Activated CD8-positive, alpha-beta T cell treated with anti-CD3 and anti-CD28 coated beads, Interleukin-2, amount 10 ng/mL, durations not matched to agents 7 days and 5 days (primary cell): ENCODE measurements at regions not wholly inside any gene's neighbourhood (a gene's known extent, or its start where the extent isn't known, plus 50 kb on each side); places are given as distances from the start of the nearest gene placed in this dataset.

Source experiments
- ATAC-seq: fragments of 150-1000 bp; cut with Tn5 transposase; one replicate; pipeline ENCODE4 v1.10.0; 2021; ENCODE audit warnings: moderate library complexity
- CTCF ChIA-PET: fragments of 350-600 bp; sonication (Branson Sonifier 250); formaldehyde crosslinking; loops from one replicate; lab custom pipeline; 2021; ENCODE audit warnings: antibody characterized with exemption; lab: Charles Lee
- POLR2A ChIA-PET: fragments of 350-600 bp; sonication (Branson Sonifier 250); formaldehyde crosslinking; loops from one replicate; lab custom pipeline; 2021; ENCODE audit warnings: antibody characterized with exemption; lab: Charles Lee
- DNase-seq: peaks from one replicate; pipeline ENCODE4 v3.0.0-alpha.2; 2020
- H3K27ac Mint-ChIP-seq: one replicate; pipeline ENCODE4 v1.8.0; 2021; ENCODE audit warnings: mild to moderate bottlenecking, mixed read lengths
- H3K27me3 Mint-ChIP-seq: one replicate; pipeline ENCODE4 v1.8.0; 2021; ENCODE audit warnings: low read depth, mixed read lengths
- H3K36me3 Mint-ChIP-seq: one replicate; pipeline ENCODE4 v1.8.0; 2021; ENCODE audit warnings: low read depth, mixed read lengths
- H3K4me1 Mint-ChIP-seq: one replicate; pipeline ENCODE4 v1.8.0; 2021; ENCODE audit warnings: low read depth, mixed read lengths
- H3K4me3 Mint-ChIP-seq: one replicate; pipeline ENCODE4 v1.8.0; 2021; ENCODE audit warnings: mild to moderate bottlenecking, mixed read lengths
- H3K9me3 Mint-ChIP-seq: one replicate; pipeline ENCODE4 v1.8.0; 2022; ENCODE audit warnings: mixed read lengths; ENCODE audit not compliant: insufficient read depth

GRCh38 chr3:101104321-101104720, 111.1 kb upstream of the ABI3BP start:
- POLR2A ChIA-PET: no interaction called here
- DNase-seq (no peak), ATAC-seq (no peak)
- H3K27me3 Mint-ChIP-seq: peaks cover 6% of the 10 kb centered on the region
- H3K4me3 Mint-ChIP-seq: no peak overlapping the region
- CTCF ChIA-PET: no interaction called here
- no peaks in the 10 kb centered on the region for H3K36me3 Mint-ChIP-seq
- no peaks in the 10 kb centered on the region for H3K9me3 Mint-ChIP-seq
- H3K27ac Mint-ChIP-seq: no peak overlapping the region
- no peaks in the 10 kb centered on the region for H3K4me1 Mint-ChIP-seq

GRCh38 chr3:101102678-101103296, 109.6 kb upstream of the ABI3BP start:
- H3K27me3 Mint-ChIP-seq: peaks cover 12% of the 10 kb centered on the region
- H3K9me3 Mint-ChIP-seq: no peaks in the 10 kb centered on the region
- no peaks in the 10 kb centered on the region for H3K36me3 Mint-ChIP-seq
- no peak overlapping the region for H3K27ac Mint-ChIP-seq
- no peak overlapping the region for H3K4me3 Mint-ChIP-seq
- DNase-seq (no peak), ATAC-seq (no peak)
- ChIA-PET CTCF (no interaction called here), POLR2A (no interaction called here)
- no peaks in the 10 kb centered on the region for H3K4me1 Mint-ChIP-seq

GRCh38 chr3:101100361-101101009, 107.3 kb upstream of the ABI3BP start:
- H3K4me1 Mint-ChIP-seq: no peaks in the 10 kb centered on the region
- ChIA-PET POLR2A (no interaction called here), CTCF (no interaction called here)
- ATAC-seq: no peak
- H3K27me3 Mint-ChIP-seq: peaks cover 14% of the 10 kb centered on the region
- DNase-seq: no peak
- no peak overlapping the region for H3K4me3 Mint-ChIP-seq
- H3K9me3 Mint-ChIP-seq: no peaks in the 10 kb centered on the region
- no peak overlapping the region for H3K27ac Mint-ChIP-seq
- no peaks in the 10 kb centered on the region for H3K36me3 Mint-ChIP-seq

- ATAC-seq (no peak), DNase-seq (no peak)
- H3K27me3 Mint-ChIP-seq: peaks cover 14% of the 10 kb centered on the region
- no peaks in the 10 kb centered on the region for H3K4me1 Mint-ChIP-seq
- POLR2A ChIA-PET: no interaction called here
- H3K36me3 Mint-ChIP-seq: no peaks in the 10 kb centered on the region
- no peak overlapping the region for H3K27ac Mint-ChIP-seq
- no peaks in the 10 kb centered on the region for H3K9me3 Mint-ChIP-seq
- H3K4me3 Mint-ChIP-seq: no peak overlapping the region
- CTCF ChIA-PET: no interaction called here
Observed at GRCh38 chr3:101099791-101100190, 106.6 kb upstream of the ABI3BP start.

GRCh38 chr3:101096444-101096843, 103.2 kb upstream of the ABI3BP start:
- ChIA-PET POLR2A (interaction anchor here (0.7 kb wide), 1 partner anchor 24 kb away, joined by 3 read pairs; no protein-coding TSS in a partner anchor), CTCF (no interaction called here)
- Mint-ChIP-seq H3K4me3 (no peak overlapping the region), H3K27me3 (peaks cover 14% of the 10 kb centered on the region), H3K36me3 (no peaks in the 10 kb centered on the region), H3K27ac (no peak overlapping the region), H3K4me1 (no peaks in the 10 kb centered on the region), H3K9me3 (no peaks in the 10 kb centered on the region)
- DNase-seq: no peak
- ATAC-seq: no peak

- Mint-ChIP-seq H3K27me3 (peaks cover 14% of the 10 kb centered on the region), H3K36me3 (no peaks in the 10 kb centered on the region), H3K9me3 (no peaks in the 10 kb centered on the region), H3K27ac (no peak overlapping the region), H3K4me1 (no peaks in the 10 kb centered on the region), H3K4me3 (no peak overlapping the region)
- ATAC-seq (no peak), DNase-seq (no peak)
- ChIA-PET CTCF (no interaction called here), POLR2A (interaction anchor here (0.7 kb wide), 1 partner anchor 25 kb away, joined by 3 read pairs; no protein-coding TSS in a partner anchor)
Observed at GRCh38 chr3:101095693-101096430, 102.6 kb upstream of the ABI3BP start.

GRCh38 chr3:101091489-101091888, 98.3 kb upstream of the ABI3BP start:
- Mint-ChIP-seq H3K4me3 (no peak overlapping the region), H3K27me3 (peaks cover 2% of the 10 kb centered on the region), H3K4me1 (no peaks in the 10 kb centered on the region), H3K27ac (no peak overlapping the region), H3K36me3 (no peaks in the 10 kb centered on the region), H3K9me3 (no peaks in the 10 kb centered on the region)
- DNase-seq: no peak
- no peak for ATAC-seq
- ChIA-PET CTCF (no interaction called here), POLR2A (no interaction called here)

- DNase-seq (no peak), ATAC-seq (no peak)
- ChIA-PET CTCF (no interaction called here), POLR2A (no interaction called here)
- Mint-ChIP-seq H3K27me3 (peaks cover 6% of the 10 kb centered on the region), H3K9me3 (no peaks in the 10 kb centered on the region), H3K4me3 (no peak overlapping the region), H3K36me3 (no peaks in the 10 kb centered on the region), H3K4me1 (no peaks in the 10 kb centered on the region), H3K27ac (no peak overlapping the region)
Observed at GRCh38 chr3:101085752-101086151, 92.5 kb upstream of the ABI3BP start.

- Mint-ChIP-seq H3K36me3 (no peaks in the 10 kb centered on the region), H3K27ac (no peak overlapping the region), H3K9me3 (no peaks in the 10 kb centered on the region), H3K4me3 (no peak overlapping the region), H3K4me1 (no peaks in the 10 kb centered on the region), H3K27me3 (peaks cover 8% of the 10 kb centered on the region)
- DNase-seq (no peak), ATAC-seq (no peak)
- ChIA-PET CTCF (no interaction called here), POLR2A (no interaction called here)
Observed at GRCh38 chr3:101084404-101084803, 91.2 kb upstream of the ABI3BP start.

- Mint-ChIP-seq H3K4me1 (no peaks in the 10 kb centered on the region), H3K27me3 (peaks cover 8% of the 10 kb centered on the region), H3K9me3 (peaks cover 5% of the 10 kb centered on the region), H3K4me3 (no peak overlapping the region), H3K36me3 (no peaks in the 10 kb centered on the region), H3K27ac (no peak overlapping the region)
- ChIA-PET POLR2A (no interaction called here), CTCF (interaction anchor here (1.3 kb wide), 1 partner anchor 12 kb away, joined by 4 read pairs; no protein-coding TSS in a partner anchor)
- ATAC-seq: no peak
- no peak for DNase-seq
Observed at GRCh38 chr3:101081999-101082398, 88.8 kb upstream of the ABI3BP start.

GRCh38 chr3:101081446-101081845, 88.2 kb upstream of the ABI3BP start:
- Mint-ChIP-seq H3K27me3 (peaks cover 8% of the 10 kb centered on the region), H3K36me3 (no peaks in the 10 kb centered on the region), H3K9me3 (peaks cover 5% of the 10 kb centered on the region), H3K27ac (no peak overlapping the region), H3K4me3 (no peak overlapping the region), H3K4me1 (no peaks in the 10 kb centered on the region)
- ChIA-PET CTCF (interaction anchor here (1.3 kb wide), 1 partner anchor 12 kb away, joined by 4 read pairs; no protein-coding TSS in a partner anchor), POLR2A (no interaction called here)
- no peak for ATAC-seq
- DNase-seq: no peak
